GM19467 (cell line): ENCODE measurements at regions not wholly inside any gene's neighbourhood (a gene's known extent, or its start where the extent isn't known, plus 50 kb on each side); places are given as distances from the start of the nearest gene placed in this dataset.

Source experiments
- ATAC-seq: cut with Tn5 transposase; IDR thresholded peaks from one replicate; pipeline ENCODE4 v1.9.1; 2021; ENCODE audit warnings: mild to moderate bottlenecking, moderate library complexity; ENCODE audit not compliant: unreplicated experiment

GRCh38 chr4:159497936-159498335, 395.1 kb downstream of the RAPGEF2 start:
- no peak for ATAC-seq

GRCh38 chr4:159498446-159499115, 395.7 kb downstream of the RAPGEF2 start:
- no peak for ATAC-seq

GRCh38 chr4:159500861-159501260, 398.0 kb downstream of the RAPGEF2 start:
- no peak for ATAC-seq

GRCh38 chr4:159503236-159504008, 400.5 kb downstream of the RAPGEF2 start:
- no peak for ATAC-seq

DNA sequence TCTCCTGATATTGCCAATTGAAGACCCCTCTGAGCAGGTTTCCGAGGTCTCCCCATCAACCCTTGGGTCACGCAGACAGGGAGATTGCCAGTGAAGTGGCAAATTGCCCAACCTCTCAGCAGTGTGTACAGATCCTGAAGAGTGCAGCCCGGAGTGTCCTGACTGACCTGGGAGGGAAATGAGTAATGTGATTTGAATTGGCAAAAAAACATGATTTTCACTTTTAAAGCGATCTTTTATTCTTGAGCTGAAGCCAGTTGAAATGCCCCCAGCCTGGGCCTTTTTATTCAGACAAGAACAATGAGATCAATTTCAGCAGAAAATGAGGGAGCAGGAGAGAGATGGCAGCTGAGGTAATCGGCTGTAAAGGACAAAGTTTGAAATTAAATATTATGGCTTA, 401.8 kb downstream of the RAPGEF2 start:
- no peak for ATAC-seq

DNA sequence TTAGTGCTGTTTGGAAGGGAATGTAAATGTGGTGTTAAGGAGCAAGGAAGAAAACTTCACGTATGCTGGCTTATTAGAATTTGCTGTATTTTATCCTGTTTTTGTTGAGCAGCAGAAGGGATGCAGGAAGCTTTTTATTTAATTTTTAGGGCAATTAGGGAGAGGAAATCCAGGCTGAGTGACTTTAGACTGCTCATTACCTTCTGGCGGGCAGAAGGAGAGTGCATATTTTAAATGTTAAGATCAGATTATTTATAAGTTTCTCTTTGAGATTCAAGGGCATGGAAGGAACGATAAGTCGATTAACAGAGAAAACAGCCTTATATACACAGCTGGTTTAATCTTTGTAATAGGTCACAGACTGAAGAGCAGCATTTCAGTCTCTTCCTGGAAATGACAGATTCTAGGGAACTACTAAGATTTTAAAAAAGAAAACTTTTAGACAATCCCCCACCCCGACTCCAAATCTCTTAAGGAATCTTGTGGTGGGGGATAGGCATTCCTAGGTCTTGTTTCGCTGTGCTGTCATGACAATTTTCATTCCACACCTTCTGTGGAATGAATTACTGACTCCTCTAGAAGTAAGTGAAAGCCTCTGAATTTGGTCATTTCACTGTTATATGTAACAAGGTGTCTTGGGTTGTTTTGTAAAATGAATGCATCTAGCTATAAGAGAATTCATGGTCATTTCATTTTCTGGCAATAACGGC, 402.5 kb downstream of the RAPGEF2 start:
- ATAC-seq, result no peak

DNA sequence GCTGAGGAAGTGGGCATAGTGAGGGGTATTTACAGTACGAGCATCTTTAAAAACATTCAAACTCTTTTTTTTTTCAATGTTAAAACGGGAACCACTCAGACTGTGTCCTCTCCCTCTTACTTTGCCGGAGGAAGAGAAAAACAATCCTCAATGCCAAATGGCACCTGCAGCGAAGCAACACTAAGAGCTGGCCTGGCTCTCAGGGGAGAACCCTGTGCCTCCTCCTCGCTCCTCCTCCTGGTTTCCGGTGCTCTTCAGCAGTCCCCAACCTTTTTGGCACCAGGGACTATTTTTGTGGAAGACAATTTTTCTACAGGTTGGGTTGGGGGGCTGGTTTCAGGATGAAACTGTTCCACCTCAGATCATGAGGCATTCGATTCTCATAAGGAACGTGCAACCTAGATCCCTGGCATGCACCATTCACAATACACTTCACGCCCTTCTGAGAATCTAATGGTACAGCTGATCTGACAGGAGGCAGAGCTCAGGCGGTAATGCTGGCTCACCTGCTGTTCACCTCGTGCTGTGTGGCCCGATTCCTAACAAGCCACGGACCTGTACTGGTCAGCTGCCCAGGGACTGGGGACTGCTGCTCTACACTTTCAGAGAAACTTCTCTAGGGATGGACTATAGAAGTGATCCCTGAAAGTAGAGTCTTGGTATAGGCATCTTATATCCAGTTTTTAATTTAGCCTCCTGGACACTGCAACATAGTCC, 404.1 kb downstream of the RAPGEF2 start:
- no peak for ATAC-seq

- ATAC-seq, result no peak
Observed at GRCh38 chr4:159508917-159509500, 406.1 kb downstream of the RAPGEF2 start.

DNA sequence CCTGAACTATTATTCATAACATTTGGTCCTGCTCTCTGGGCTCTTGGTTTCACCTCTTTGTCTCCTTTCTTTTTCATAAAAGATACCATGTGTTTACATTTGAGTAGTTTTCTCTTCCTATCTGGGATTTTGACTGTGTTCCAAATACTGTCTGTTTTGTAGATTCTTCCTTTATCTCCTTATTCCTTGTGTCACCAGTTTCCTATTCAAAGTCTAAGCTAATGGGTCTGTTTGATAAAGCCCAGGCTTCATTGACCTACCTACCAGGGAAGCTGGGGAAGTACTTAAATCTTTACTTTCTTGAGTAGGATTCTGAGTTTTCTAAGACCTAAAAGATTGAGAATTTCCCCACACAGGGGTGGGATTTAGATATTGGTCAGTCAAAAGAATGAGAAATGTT, 409.5 kb downstream of the RAPGEF2 start:
- no peak for ATAC-seq

DNA sequence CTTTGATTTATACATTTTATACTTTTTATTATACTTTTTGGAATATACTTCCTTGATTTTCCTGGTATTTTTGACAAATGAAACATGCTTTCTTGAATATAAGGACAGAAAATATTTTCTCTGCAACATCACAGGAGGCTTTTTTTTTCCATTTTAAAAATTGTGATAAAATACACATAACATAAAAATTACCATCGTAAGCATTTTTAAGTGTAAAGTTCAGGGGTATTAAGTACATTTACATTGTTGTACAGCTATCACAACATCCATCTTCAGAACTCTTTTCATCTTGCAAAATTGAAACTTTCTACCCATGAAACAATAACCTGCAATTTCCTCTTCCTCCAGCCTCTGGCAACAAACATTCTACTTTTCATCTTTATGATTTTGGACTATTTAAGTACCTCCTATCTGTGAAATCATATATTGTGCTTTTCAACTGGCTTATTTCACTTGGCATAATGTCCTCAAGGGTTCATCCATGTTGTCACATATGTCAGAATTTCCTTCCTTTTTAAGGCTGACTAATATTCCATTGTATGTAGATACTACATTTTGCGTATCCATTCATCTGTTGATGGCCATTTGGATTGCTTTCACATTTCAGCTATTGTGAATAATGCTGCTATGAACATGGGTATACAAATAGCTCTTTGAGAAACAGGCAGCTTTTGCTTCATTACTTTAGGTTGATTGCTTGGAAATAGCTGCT, 412.6 kb downstream of the RAPGEF2 start:
- no peak for ATAC-seq

DNA sequence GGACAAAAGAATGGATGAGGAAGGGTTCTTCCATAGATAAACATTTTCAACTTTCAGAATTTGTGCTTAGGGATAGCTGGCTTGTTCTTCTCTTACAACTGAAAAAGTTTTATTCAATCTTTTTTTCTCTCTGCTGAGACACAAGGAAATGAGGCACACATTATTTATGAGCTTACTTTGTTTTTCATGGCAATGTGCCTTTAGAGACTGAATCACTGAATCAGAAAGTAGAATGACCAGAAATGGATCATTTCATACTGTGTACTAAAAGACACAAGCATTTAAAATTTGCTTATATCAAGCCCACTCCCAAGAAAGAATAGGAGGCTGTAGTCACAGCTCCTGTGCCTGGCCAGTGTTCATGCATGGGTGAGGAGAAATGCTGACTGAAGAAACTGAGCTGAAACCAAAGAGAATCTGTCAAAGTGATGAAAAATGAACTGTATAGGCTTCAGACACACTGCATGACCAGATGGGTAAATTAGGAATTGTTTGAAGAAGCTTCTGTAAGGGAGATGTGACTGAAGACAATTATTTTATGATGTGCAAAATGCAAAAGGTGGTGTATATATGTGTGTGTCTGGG, 413.8 kb downstream of the RAPGEF2 start:
- ATAC-seq, result no peak

DNA sequence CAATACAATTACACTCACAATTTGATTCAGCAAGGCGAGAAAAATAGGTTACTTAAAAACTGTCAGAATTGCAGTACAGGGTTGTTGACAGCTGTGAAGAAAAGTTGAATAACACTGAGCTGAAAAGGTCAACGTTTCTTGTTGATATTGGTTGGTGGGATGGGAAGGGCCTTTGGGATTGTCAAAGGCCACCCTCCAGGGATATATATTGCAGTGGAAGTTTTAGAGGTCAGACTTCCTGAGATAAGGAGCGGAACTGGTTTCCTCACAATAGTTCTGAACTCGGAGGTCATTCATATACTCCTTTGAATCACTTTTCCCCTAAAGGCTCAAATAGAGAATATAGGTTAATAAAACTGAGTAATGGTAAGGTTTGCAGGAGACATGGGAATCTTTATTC, 417.2 kb downstream of the RAPGEF2 start:
- ATAC-seq, result no peak

DNA sequence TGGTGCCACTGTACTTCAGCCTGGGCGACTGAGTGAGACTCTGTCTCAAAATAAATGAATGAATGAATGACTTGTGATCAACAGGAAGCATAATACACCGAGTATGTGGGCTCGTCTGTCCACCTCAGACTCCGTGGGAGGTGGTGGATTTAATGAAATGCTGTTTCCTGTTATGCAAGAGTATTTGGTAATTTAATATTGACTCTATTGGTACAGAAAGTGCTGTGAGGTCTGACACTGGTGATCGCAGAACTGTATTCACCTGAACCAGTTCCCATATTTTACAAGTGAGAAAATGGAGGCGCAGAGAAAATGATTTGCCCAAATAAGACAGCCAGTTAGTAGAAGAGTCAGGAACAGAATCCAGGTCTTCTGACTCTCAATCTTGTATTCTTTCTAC, 423.3 kb downstream of the RAPGEF2 start:
- ATAC-seq, result no peak

GRCh38 chr4:159534655-159535054, 431.8 kb downstream of the RAPGEF2 start:
- ATAC-seq, result no peak

- no peak for ATAC-seq
Observed at GRCh38 chr4:159538556-159538955, 435.7 kb downstream of the RAPGEF2 start.

- no peak for ATAC-seq
Observed at GRCh38 chr4:159540038-159540437, 437.2 kb downstream of the RAPGEF2 start.

DNA sequence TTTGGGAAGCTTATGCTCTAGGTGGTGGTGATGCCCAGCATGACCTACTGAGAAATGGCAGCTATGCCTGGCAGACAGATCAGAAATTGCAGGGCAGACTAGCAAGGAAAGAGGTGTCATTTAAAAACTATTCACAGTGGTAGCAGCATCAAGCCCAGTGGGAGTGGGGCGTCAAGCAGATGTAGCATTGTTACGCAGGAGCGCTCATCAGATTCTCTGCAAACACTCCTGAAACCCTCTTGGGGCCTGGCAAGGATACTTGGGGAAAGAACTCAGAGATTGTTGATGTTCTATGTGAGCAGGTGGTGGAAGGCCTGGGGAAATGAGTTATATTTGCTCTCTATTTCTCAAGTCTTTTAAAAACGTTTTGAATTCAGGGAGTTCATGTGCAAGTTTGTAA, 437.6 kb downstream of the RAPGEF2 start:
- no peak for ATAC-seq

DNA sequence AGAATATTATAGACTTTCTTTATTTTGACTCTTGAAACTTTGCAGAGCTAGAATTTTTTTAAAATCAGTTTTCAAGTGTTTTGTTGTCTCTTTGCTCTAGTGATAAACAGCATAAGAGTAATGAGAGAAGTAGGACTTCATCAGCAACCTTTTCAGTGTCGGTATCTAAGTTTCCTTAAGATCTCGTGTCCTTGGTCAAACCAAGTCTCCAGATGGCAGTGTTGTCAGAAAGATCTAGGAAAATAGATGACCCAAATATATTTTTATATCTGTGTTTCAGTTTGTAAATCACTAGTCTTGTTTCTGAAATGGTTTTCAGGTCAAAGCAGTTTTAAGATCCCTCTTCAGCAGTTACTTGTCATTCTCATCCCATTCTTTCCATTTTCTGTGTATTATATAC, 438.3 kb downstream of the RAPGEF2 start:
- ATAC-seq, result no peak

DNA sequence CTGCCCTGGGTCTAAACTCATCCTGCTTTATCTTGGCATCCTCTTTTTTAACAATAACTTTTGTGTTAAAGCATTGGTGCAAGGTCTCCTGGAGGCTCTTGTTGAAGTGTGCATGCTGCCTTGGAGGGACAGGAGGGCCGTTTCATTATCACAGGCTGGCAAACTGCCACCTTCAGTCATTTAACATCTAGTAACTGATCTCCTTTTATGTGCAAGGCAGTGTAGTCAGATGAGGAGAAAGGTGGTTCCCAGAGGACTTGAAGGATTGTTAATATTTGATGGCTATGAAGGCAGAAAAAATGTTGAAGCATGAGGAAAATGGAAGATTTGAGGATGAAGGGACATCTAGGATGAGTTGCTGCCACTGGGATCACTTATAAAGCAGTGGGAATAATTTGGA, 439.4 kb downstream of the RAPGEF2 start:
- ATAC-seq, result no peak

- no peak for ATAC-seq
Observed at GRCh38 chr4:159543831-159544230, 441.0 kb downstream of the RAPGEF2 start.
